GM12878 (cell line): ENCODE measurements at regions not wholly inside any gene's neighbourhood (a gene's known extent, or its start where the extent isn't known, plus 50 kb on each side); places are given as distances from the start of the nearest gene placed in this dataset.

Experiments
- ATAC-seq: fragments of 200-7000 bp; cut with Tn5 transposase; 3 replicates; pipeline ENCODE4 v1.9.1; 2020; ENCODE audit warnings: mild to moderate bottlenecking, moderate library complexity
- BruUV-seq: library from RNA; stranded (reverse); fragments of 400-500 nt; replicated peaks from 2 replicates; lab custom pipeline; 2021; lab: Mats Ljungman, UMichigan
- CTCF ChIA-PET: fragments of 300-600 bp; sonication (Branson Sonifier 250); formaldehyde crosslinking; extraction: SDS; loops from one replicate; lab custom pipeline; 2021; ENCODE audit warnings: inconsistent platforms; lab: Yijun Ruan, JAX
- POLR2A ChIA-PET: fragments of 350-600 bp; formaldehyde crosslinking; extraction: SDS; loops from one replicate; lab custom pipeline; 2021; ENCODE audit warnings: inconsistent platforms; lab: Charles Lee
- RAD21 ChIA-PET: fragments of 300-600 bp; sonication (Branson Sonifier 250); formaldehyde crosslinking; loops from one replicate; lab custom pipeline; 2023; ENCODE audit warnings: antibody characterized with exemption; ENCODE audit not compliant: unreplicated experiment; lab: Charles Lee
- SMC1A ChIA-PET: fragments of 300-600 bp; sonication (Branson Sonifier 250); formaldehyde crosslinking; loops from one replicate; lab custom pipeline; 2023; ENCODE audit not compliant: unreplicated experiment, uncharacterized antibody; lab: Charles Lee
- DNase-seq: peaks from one replicate; pipeline ENCODE4 v3.0.0-alpha.2; 2011; ENCODE audit warnings: low read depth, low spot score
- FAIRE-seq: peaks from 3 replicates; lab custom pipeline; 2011; peaks lifted over from hg19 to GRCh38; lab: Jason Lieb, UNC
- H2AFZ ChIP-seq: 2 replicates; pipeline ENCODE4 v1.6.0; 2011; ENCODE audit warnings: low read depth, low read length, control low read depth; ENCODE audit not compliant: control insufficient read depth
- H3K27ac ChIP-seq: 2 replicates; pipeline ENCODE4 v1.5.1; 2011; ENCODE audit warnings: control low read depth; ENCODE audit not compliant: control insufficient read depth, insufficient read depth
- H3K27me3 ChIP-seq, 2 experiments: replicated peaks in 1 of 2; 2 replicates each; pipeline versions ENCODE4 v1.6.0 to v1.6.1; 2011; ENCODE audit warnings: low read length in 1 of 2; ENCODE audit not compliant: control insufficient read depth in 2 of 2, insufficient read depth in 2 of 2
- H3K36me3 ChIP-seq, 2 experiments: 2 replicates each; pipeline ENCODE4 v1.5.1; 2011; ENCODE audit warnings: low read length in 1 of 2; ENCODE audit not compliant: control insufficient read depth in 2 of 2, insufficient read depth in 2 of 2
- H3K4me1 ChIP-seq: 2 replicates; pipeline ENCODE4 v1.6.1; 2011; ENCODE audit warnings: mild to moderate bottlenecking, low read length, moderate library complexity, mixed read lengths; ENCODE audit not compliant: control insufficient read depth, insufficient read depth
- H3K4me2 ChIP-seq: 2 replicates; pipeline ENCODE4 v1.6.0; 2011; ENCODE audit warnings: control low read depth; ENCODE audit not compliant: control insufficient read depth, insufficient read depth
- H3K4me3 ChIP-seq: fragments of 200-600 bp; sonication (generic); 2 replicates; pipeline ENCODE4 v1.5.1; 2016
- H3K79me2 ChIP-seq: 2 replicates; pipeline ENCODE4 v1.6.0; 2011; ENCODE audit warnings: low read length; ENCODE audit not compliant: control insufficient read depth, insufficient read depth
- H3K9ac ChIP-seq: 2 replicates; pipeline ENCODE4 v1.8.0; 2011; ENCODE audit warnings: low read length, control low read depth, mixed read lengths; ENCODE audit not compliant: control insufficient read depth, insufficient read depth
- H3K9me3 ChIP-seq: replicated peaks from 3 replicates; pipeline ENCODE4 v1.5.1; 2011; ENCODE audit warnings: mild to moderate bottlenecking, low read length; ENCODE audit not compliant: control insufficient read depth, insufficient read depth
- H4K20me1 ChIP-seq: 2 replicates; pipeline ENCODE4 v1.6.0; 2011; ENCODE audit not compliant: control insufficient read depth, insufficient read depth
- BCL11A ChIP-seq: IDR thresholded peaks from 2 replicates; pipeline ENCODE4 v1.6.1; 2011; ENCODE audit warnings: low read depth, low read length
- BCL3 ChIP-seq: IDR thresholded peaks from 2 replicates; pipeline ENCODE4 v1.6.1; 2011; ENCODE audit warnings: borderline replicate concordance, low read depth, mild to moderate bottlenecking, moderate library complexity, low read length; ENCODE audit not compliant: insufficient read depth, poor library complexity, severe bottlenecking
- FOXM1 ChIP-seq: IDR thresholded peaks from 2 replicates; pipeline ENCODE4 v1.6.1; 2012; ENCODE audit warnings: low read depth, mild to moderate bottlenecking, inconsistent platforms, low read length, moderate library complexity
- MTA2 ChIP-seq: fragments of 450-650 bp; IDR thresholded peaks from 2 replicates; pipeline ENCODE4 v1.6.1; 2016; ENCODE audit warnings: low read depth, mild to moderate bottlenecking, moderate library complexity
- NR2C2 ChIP-seq: IDR thresholded peaks from 2 replicates; pipeline ENCODE4 v1.6.1; 2011; ENCODE audit warnings: borderline replicate concordance, low read depth; ENCODE audit not compliant: control insufficient read depth, insufficient read length
- RAD21 ChIP-seq: IDR thresholded peaks from 2 replicates; pipeline ENCODE4 v1.6.1; 2011; ENCODE audit warnings: mild to moderate bottlenecking, low read depth, low read length, moderate library complexity; ENCODE audit not compliant: insufficient read depth
- SKIL ChIP-seq: fragments of 450-650 bp; IDR thresholded peaks from 2 replicates; pipeline ENCODE4 v1.6.1; 2017; ENCODE audit warnings: mild to moderate bottlenecking, low read depth, inconsistent platforms; ENCODE audit not compliant: poor library complexity, severe bottlenecking
- SMARCA5 ChIP-seq: fragments of 450-650 bp; IDR thresholded peaks from 2 replicates; pipeline ENCODE4 v1.6.1; 2017; ENCODE audit warnings: mild to moderate bottlenecking
- STAT1 ChIP-seq: fragments of 450-650 bp; conservative IDR thresholded peaks from 2 replicates; pipeline ENCODE4 v1.6.1; 2014; ENCODE audit warnings: antibody characterized with exemption, mild to moderate bottlenecking
- SUPT20H ChIP-seq: IDR thresholded peaks from 2 replicates; pipeline ENCODE4 v1.6.1; 2011; ENCODE audit warnings: low read depth, mild to moderate bottlenecking, low read length, moderate library complexity, borderline replicate concordance; ENCODE audit not compliant: control insufficient read depth
- TBL1XR1 ChIP-seq: IDR thresholded peaks from 2 replicates; pipeline ENCODE4 v1.6.1; 2012; ENCODE audit warnings: low read depth, low read length, improper control_type of control experiment
- in situ Hi-C: fragments of 300-500 bp; cut with MboI; formaldehyde crosslinking; loops from 9 replicates; pipeline ENCODE4 v1.14.3; 2018; ENCODE audit warnings: mixed read lengths
- intact Hi-C: fragments of 100-400 bp; cut with micrococcal nuclease; formaldehyde crosslinking; loops from one replicate; pipeline ENCODE4 v1.14.2; 2022; ENCODE audit not compliant: unreplicated experiment
- TF ChIP-seq, protein P1 (sequence below): fragments of 450-650 bp; IDR thresholded peaks from 2 replicates; pipeline ENCODE4 v1.6.1; 2017; ENCODE audit warnings: mild to moderate bottlenecking
- TF ChIP-seq, protein P2 (sequence below): fragments of 150-350 bp; IDR thresholded peaks from 2 replicates; pipeline ENCODE4 v1.6.1; 2016; ENCODE audit warnings: low read depth, low read length

DNA sequence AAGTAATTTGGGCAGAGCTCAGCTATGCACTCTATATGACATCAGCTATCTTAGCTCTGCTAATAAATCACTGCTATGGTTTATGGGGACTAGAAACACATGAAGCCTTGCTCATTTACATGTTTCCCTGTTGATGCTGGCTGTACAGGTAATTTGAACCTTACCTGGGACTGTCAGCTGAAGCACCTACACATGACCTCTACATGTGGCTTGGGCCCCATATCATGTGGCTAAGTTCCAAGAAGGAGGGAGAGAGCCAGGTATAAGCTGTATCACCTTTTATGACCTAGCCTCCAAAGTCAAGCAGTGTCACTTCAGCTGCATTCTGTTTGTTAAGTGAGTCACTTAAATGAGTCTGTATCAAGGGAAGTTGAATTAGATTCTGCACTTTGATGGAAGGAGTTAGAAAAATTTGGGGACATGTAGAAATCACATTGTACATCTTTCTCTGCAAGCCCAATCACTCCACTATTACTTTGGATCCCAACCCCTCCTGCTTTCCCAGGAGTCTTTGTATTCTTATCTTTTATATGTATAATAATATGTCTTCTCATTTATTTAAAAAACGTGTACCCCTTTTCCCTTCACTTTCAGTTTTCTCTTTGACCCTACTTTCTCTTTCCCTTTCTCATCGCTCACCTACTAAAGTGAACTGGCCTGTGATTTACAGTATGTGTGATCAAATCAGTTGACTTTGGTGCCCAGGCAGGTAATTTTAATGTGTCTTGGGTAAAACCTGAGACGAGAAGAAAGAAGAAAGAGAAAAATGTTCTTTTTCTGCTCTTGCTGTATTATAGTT, 53.4 kb upstream of the PRKACB start (continued):
- TF ChIP-seq, protein P1, sequence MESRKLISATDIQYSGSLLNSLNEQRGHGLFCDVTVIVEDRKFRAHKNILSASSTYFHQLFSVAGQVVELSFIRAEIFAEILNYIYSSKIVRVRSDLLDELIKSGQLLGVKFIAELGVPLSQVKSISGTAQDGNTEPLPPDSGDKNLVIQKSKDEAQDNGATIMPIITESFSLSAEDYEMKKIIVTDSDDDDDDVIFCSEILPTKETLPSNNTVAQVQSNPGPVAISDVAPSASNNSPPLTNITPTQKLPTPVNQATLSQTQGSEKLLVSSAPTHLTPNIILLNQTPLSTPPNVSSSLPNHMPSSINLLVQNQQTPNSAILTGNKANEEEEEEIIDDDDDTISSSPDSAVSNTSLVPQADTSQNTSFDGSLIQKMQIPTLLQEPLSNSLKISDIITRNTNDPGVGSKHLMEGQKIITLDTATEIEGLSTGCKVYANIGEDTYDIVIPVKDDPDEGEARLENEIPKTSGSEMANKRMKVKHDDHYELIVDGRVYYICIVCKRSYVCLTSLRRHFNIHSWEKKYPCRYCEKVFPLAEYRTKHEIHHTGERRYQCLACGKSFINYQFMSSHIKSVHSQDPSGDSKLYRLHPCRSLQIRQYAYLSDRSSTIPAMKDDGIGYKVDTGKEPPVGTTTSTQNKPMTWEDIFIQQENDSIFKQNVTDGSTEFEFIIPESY, result no peak

- no peaks in the 10 kb centered on the region for H3K79me2 ChIP-seq
- no peak overlapping the region for H3K4me3 ChIP-seq
- ChIA-PET SMC1A (interaction anchor here (0.5 to 0.6 kb wide), 3 partner anchors 29 to 1175 kb away, joined by 3 to 5 read pairs (median 3); no protein-coding TSS in a partner anchor), RAD21 (no interaction called here), CTCF (interaction anchor here (0.7 kb wide), 1 partner anchor 444 kb away, joined by 3 read pairs; no protein-coding TSS in a partner anchor), POLR2A (no interaction called here)
- H3K36me3 ChIP-seq, result no peaks in the 10 kb centered on the region
- no TSS peak for BruUV-seq
- FAIRE-seq (no peak), DNase-seq (no peak), ATAC-seq (no peak)
- H3K9ac ChIP-seq, result no peak overlapping the region
- no peak overlapping the region for H3K4me2 ChIP-seq
- intact Hi-C loops, result no loop called here
- H3K4me1 ChIP-seq, result peaks cover 4% of the 10 kb centered on the region
- H3K27me3 ChIP-seq, result no peaks in the 10 kb centered on the region
- H2AFZ ChIP-seq, result peak overlapping the region; percentile 98; the same call in 1 of the 2 replicates
- no peak overlapping the region for H3K27ac ChIP-seq
- H3K9me3 ChIP-seq, result no peaks in the 10 kb centered on the region; the same call in 2 of the 3 replicates
- H4K20me1 ChIP-seq, result no peaks in the 10 kb centered on the region
- in situ Hi-C loops, result no loop called here
- TF ChIP-seq BCL3 (no peak), RAD21 (no peak), MTA2 (no peak), BCL11A (no peak), SUPT20H (no peak), FOXM1 (no peak), SMARCA5 (no peak), NR2C2 (no peak), TBL1XR1 (no peak), SKIL (no peak), STAT1 (no peak)
- TF ChIP-seq, protein P2, sequence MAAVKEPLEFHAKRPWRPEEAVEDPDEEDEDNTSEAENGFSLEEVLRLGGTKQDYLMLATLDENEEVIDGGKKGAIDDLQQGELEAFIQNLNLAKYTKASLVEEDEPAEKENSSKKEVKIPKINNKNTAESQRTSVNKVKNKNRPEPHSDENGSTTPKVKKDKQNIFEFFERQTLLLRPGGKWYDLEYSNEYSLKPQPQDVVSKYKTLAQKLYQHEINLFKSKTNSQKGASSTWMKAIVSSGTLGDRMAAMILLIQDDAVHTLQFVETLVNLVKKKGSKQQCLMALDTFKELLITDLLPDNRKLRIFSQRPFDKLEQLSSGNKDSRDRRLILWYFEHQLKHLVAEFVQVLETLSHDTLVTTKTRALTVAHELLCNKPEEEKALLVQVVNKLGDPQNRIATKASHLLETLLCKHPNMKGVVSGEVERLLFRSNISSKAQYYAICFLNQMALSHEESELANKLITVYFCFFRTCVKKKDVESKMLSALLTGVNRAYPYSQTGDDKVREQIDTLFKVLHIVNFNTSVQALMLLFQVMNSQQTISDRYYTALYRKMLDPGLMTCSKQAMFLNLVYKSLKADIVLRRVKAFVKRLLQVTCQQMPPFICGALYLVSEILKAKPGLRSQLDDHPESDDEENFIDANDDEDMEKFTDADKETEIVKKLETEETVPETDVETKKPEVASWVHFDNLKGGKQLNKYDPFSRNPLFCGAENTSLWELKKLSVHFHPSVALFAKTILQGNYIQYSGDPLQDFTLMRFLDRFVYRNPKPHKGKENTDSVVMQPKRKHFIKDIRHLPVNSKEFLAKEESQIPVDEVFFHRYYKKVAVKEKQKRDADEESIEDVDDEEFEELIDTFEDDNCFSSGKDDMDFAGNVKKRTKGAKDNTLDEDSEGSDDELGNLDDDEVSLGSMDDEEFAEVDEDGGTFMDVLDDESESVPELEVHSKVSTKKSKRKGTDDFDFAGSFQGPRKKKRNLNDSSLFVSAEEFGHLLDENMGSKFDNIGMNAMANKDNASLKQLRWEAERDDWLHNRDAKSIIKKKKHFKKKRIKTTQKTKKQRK, result no peak
Observed at GRCh38 chr1:84089867-84090266, 54.2 kb upstream of the PRKACB start.
